ENCODE measurements at regions not wholly inside any gene's neighbourhood (a gene's known extent, or its start where the extent isn't known, plus 50 kb on each side); places are given as distances from the start of the nearest gene placed in this dataset.
A peak's percentile ranks its signal among the peaks of the same experiment; 100 is the strongest.

DNA sequence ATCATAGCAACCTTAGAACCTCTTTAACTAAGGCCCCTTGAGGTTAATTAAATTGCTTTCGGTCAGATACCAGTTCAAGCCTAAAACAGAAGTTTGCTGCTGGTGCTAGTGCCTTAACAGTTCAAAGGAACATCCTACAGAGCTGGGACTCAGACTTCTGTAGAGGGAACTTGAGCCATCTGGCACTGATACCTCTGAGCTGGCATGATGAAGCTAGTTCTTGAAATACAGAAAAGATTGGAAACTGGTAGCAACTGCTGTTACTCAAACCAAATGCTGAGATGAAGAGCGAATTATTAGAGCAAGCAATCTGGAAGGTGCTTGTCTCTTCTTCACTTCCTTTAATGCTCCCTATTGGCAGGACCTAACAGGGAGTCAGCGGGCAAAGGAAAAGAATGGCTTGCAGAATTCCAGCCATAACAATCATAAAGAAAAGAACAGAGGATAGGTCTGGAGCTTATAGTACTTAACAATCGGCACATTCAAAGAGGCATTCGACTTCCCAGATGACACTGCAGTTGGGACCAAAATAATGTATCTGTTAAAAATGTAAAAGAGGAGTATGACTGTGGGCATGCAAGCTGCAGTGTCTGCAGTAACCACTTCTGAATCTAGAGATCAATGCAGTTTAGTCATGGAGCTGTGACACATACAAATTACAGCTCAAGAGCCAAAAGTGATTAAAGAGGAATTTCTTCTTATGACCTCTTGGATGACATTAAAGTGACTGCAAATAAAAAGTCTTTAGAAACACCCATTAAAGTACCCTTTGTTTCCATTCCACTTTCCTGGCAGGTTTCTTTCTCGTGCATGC lies 298.9 kb downstream of the PDGFC start:
- Mint-ChIP-seq H3K4me1 (no peaks in the 10 kb centered on the region; the same call in 2 of the 3 replicates), H3K4me3 (no peak overlapping the region), H3K27me3 (ENCODE audit: insufficient read depth, low read depth, poor library complexity) (no peaks in the 10 kb centered on the region), H3K27ac (no peak overlapping the region), H3K36me3 (ENCODE audit: low read depth) (no peaks in the 10 kb centered on the region), H3K9me3 (no peaks in the 10 kb centered on the region)
- DNase-seq (ENCODE audit: low spot score) (no peak), ATAC-seq (no peak; the same call in 1 of the 3 replicates)
- Histone ChIP-seq H3K9me2 (ENCODE audit: insufficient read depth) (no peaks in the 10 kb centered on the region), H3K27me3 (ENCODE audit: insufficient read depth) (no peaks in the 10 kb centered on the region), H3K27ac (ENCODE audit: low read depth) (no peak overlapping the region), H4K20me1 (replicated peaks; ENCODE audit: insufficient read depth) (no peaks in the 10 kb centered on the region), H3K4me3 (no peak overlapping the region), H3K4me2 (no peak overlapping the region), H3K36me3 (ENCODE audit: insufficient read depth) (no peaks in the 10 kb centered on the region), H3K79me2 (replicated peaks; ENCODE audit: insufficient read depth) (no peaks in the 10 kb centered on the region), H2AFZ (peak overlapping the region; percentile 13; the same call in 1 of the 2 replicates), H3K4me1 (ENCODE audit: insufficient read depth) (peaks cover 4% of the 10 kb centered on the region; the same call in 1 of the 2 replicates), H3F3A (replicated peaks; ENCODE audit: low read depth) (no peaks in the 10 kb centered on the region)
- no peak for TF ChIP-seq ZNF462 (CRISPR knock-in tag; IDR thresholded peaks at IDR 0.05)
- no peak for TF ChIP-seq ZNF114 (CRISPR knock-in tag; IDR thresholded peaks at IDR 0.05)
- no peak for TF ChIP-seq EZH2 (IDR thresholded peaks at IDR 0.05; ENCODE audit: low read depth, unreplicated experiment)
- TF ChIP-seq CREB1 (CRISPR knock-in tag; IDR thresholded peaks at IDR 0.05; ENCODE audit: low read depth), result no peak
- no peak for TF ChIP-seq JUNB (IDR thresholded peaks at IDR 0.05; ENCODE audit: unreplicated experiment)
- TF ChIP-seq ZNF331 (CRISPR knock-in tag; IDR thresholded peaks at IDR 0.05; ENCODE audit: low read depth), result no peak
- TF ChIP-seq, protein P1, sequence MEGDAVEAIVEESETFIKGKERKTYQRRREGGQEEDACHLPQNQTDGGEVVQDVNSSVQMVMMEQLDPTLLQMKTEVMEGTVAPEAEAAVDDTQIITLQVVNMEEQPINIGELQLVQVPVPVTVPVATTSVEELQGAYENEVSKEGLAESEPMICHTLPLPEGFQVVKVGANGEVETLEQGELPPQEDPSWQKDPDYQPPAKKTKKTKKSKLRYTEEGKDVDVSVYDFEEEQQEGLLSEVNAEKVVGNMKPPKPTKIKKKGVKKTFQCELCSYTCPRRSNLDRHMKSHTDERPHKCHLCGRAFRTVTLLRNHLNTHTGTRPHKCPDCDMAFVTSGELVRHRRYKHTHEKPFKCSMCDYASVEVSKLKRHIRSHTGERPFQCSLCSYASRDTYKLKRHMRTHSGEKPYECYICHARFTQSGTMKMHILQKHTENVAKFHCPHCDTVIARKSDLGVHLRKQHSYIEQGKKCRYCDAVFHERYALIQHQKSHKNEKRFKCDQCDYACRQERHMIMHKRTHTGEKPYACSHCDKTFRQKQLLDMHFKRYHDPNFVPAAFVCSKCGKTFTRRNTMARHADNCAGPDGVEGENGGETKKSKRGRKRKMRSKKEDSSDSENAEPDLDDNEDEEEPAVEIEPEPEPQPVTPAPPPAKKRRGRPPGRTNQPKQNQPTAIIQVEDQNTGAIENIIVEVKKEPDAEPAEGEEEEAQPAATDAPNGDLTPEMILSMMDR (conservative IDR thresholded peaks at IDR 0.05; ENCODE audit: low read depth in 2 of 2), result no peak
- TF ChIP-seq ETS1 (IDR thresholded peaks at IDR 0.05), result no peak
- TF ChIP-seq NANOG (IDR thresholded peaks at IDR 0.05; ENCODE audit: borderline replicate concordance), result no peak
- no peak for TF ChIP-seq EZH2phosphoT487 (IDR thresholded peaks at IDR 0.05; ENCODE audit: unreplicated experiment)

Data from GM23338 (cell line).